ENCODE measurements at regions not wholly inside any gene's neighbourhood (a gene's known extent, or its start where the extent isn't known, plus 50 kb on each side); places are given as distances from the start of the nearest gene placed in this dataset.

DNA sequence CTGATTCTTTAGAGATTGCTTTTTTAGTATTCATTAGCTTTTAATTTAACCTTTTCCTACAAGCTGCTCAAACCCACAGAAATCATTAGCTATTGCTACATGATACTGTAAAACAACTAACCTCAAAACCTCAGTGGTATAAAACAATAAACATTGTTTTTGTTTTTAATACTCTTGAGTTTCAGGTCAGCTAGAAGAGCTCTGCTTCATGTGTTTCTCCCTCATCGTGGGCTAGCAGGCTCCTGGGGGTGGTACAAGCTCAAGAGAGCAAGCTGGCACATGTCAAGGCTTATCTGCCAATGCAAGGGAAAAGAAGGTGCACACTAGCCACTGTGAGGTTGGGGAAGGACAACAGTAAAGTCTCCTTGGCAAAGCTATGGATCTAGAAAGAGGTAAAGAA lies 232.9 kb upstream of the PHF14 start:
- no peak for TF ChIP-seq EZH2phosphoT487 (conservative IDR thresholded peaks at IDR 0.05; ENCODE audit: low read length)
- TF ChIP-seq, protein P1, sequence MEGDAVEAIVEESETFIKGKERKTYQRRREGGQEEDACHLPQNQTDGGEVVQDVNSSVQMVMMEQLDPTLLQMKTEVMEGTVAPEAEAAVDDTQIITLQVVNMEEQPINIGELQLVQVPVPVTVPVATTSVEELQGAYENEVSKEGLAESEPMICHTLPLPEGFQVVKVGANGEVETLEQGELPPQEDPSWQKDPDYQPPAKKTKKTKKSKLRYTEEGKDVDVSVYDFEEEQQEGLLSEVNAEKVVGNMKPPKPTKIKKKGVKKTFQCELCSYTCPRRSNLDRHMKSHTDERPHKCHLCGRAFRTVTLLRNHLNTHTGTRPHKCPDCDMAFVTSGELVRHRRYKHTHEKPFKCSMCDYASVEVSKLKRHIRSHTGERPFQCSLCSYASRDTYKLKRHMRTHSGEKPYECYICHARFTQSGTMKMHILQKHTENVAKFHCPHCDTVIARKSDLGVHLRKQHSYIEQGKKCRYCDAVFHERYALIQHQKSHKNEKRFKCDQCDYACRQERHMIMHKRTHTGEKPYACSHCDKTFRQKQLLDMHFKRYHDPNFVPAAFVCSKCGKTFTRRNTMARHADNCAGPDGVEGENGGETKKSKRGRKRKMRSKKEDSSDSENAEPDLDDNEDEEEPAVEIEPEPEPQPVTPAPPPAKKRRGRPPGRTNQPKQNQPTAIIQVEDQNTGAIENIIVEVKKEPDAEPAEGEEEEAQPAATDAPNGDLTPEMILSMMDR (IDR thresholded peaks at IDR 0.05; ENCODE audit: insufficient read depth, low read length, poor library complexity, severe bottlenecking) = no peak
- Histone ChIP-seq H3K9ac (ENCODE audit: low read length) (no peak overlapping the region), H3K4me2 (ENCODE audit: low read depth, low read length, poor library complexity, severe bottlenecking) (no peak overlapping the region), H4K20me1 (ENCODE audit: low read depth, low read length) (no peaks in the 10 kb centered on the region), H2AFZ (ENCODE audit: low read depth, low read length, severe bottlenecking) (no peak overlapping the region), H3K4me3 (ENCODE audit: insufficient read depth, low read length, poor library complexity, severe bottlenecking) (no peak overlapping the region), H3K79me2 (ENCODE audit: insufficient read depth, low read length) (no peaks in the 10 kb centered on the region), H3F3A (ENCODE audit: insufficient read depth) (no peaks in the 10 kb centered on the region), H3K27me3 (ENCODE audit: low read length) (no peaks in the 10 kb centered on the region), H3K27ac (ENCODE audit: low read depth, low read length) (no peak overlapping the region), H3K36me3 (ENCODE audit: low read length) (no peaks in the 10 kb centered on the region), H3K9me2 (replicated peaks; ENCODE audit: insufficient read depth, low read length) (no peaks in the 10 kb centered on the region), H3K9me3 (ENCODE audit: insufficient read depth, low read length) (no peaks in the 10 kb centered on the region)

DNA sequence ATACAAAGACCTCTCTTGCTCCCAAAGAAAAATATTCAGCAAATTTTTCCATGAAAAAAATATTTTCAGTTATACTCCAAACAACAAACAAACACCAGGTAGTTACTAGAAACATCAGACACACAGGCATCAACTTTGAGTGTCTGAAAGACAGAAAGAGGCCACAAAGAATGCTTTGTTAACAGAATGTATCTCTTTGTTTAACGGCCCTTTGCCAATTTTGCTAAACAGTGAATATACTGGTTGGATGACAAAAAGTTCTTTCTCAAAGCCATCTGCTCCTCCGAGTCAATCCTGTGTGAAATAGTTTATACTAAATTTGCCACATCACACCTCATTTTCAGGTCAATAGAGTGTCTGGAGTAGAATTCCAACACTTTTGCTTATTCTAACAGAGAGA lies 216.7 kb upstream of the PHF14 start:
- Histone ChIP-seq H3K9ac (ENCODE audit: low read length) (no peak overlapping the region), H3K36me3 (ENCODE audit: low read length) (no peaks in the 10 kb centered on the region), H3K9me2 (replicated peaks; ENCODE audit: insufficient read depth, low read length) (no peaks in the 10 kb centered on the region), H3K79me2 (ENCODE audit: insufficient read depth, low read length) (no peaks in the 10 kb centered on the region), H3F3A (ENCODE audit: insufficient read depth) (no peaks in the 10 kb centered on the region), H3K9me3 (ENCODE audit: insufficient read depth, low read length) (peaks cover 14% of the 10 kb centered on the region; the same call in 1 of the 2 replicates), H3K27me3 (ENCODE audit: low read length) (no peaks in the 10 kb centered on the region), H2AFZ (ENCODE audit: low read depth, low read length, severe bottlenecking) (no peak overlapping the region), H4K20me1 (ENCODE audit: low read depth, low read length) (no peaks in the 10 kb centered on the region), H3K27ac (ENCODE audit: low read depth, low read length) (no peak overlapping the region), H3K4me3 (ENCODE audit: insufficient read depth, low read length, poor library complexity, severe bottlenecking) (no peak overlapping the region), H3K4me2 (ENCODE audit: low read depth, low read length, poor library complexity, severe bottlenecking) (no peak overlapping the region)
- TF ChIP-seq, protein P1 (IDR thresholded peaks at IDR 0.05; ENCODE audit: insufficient read depth, low read length, poor library complexity, severe bottlenecking) = no peak
- TF ChIP-seq EZH2phosphoT487 (conservative IDR thresholded peaks at IDR 0.05; ENCODE audit: low read length) = no peak

GRCh38 chr7:10759120-10759519 lies 214.6 kb upstream of the PHF14 start:
- no peak for TF ChIP-seq EZH2phosphoT487 (conservative IDR thresholded peaks at IDR 0.05; ENCODE audit: low read length)
- TF ChIP-seq, protein P1 (IDR thresholded peaks at IDR 0.05; ENCODE audit: insufficient read depth, low read length, poor library complexity, severe bottlenecking) = no peak
- no peak overlapping the region for H3K4me2 ChIP-seq (ENCODE audit: low read depth, low read length, poor library complexity, severe bottlenecking)
- peaks cover 14% of the 10 kb centered on the region; the same call in 1 of the 2 replicates for H3K9me3 ChIP-seq (ENCODE audit: insufficient read depth, low read length)
- no peak overlapping the region for H3K27ac ChIP-seq (ENCODE audit: low read depth, low read length)
- no peak overlapping the region for H3K9ac ChIP-seq (ENCODE audit: low read length)
- no peaks in the 10 kb centered on the region for H3K79me2 ChIP-seq (ENCODE audit: insufficient read depth, low read length)
- no peaks in the 10 kb centered on the region for H3K36me3 ChIP-seq (ENCODE audit: low read length)
- no peaks in the 10 kb centered on the region for H4K20me1 ChIP-seq (ENCODE audit: low read depth, low read length)
- H3K4me3 ChIP-seq (ENCODE audit: insufficient read depth, low read length, poor library complexity, severe bottlenecking) = no peak overlapping the region
- no peak overlapping the region for H2AFZ ChIP-seq (ENCODE audit: low read depth, low read length, severe bottlenecking)
- H3F3A ChIP-seq (ENCODE audit: insufficient read depth) = no peaks in the 10 kb centered on the region
- H3K9me2 ChIP-seq (replicated peaks; ENCODE audit: insufficient read depth, low read length) = no peaks in the 10 kb centered on the region
- H3K27me3 ChIP-seq (ENCODE audit: low read length) = no peaks in the 10 kb centered on the region
